Smooth muscle cell (in vitro differentiated cells): ENCODE measurements at regions not wholly inside any gene's neighbourhood (a gene's known extent, or its start where the extent isn't known, plus 50 kb on each side); places are given as distances from the start of the nearest gene placed in this dataset.
A peak's percentile ranks its signal among the peaks of the same experiment; 100 is the strongest.

Experiments
- DNase-seq: peaks from one replicate; lab custom pipeline; 2025; ENCODE audit not compliant: unreplicated experiment; lab: John Stamatoyannopoulos, UW
- H2AFZ ChIP-seq: fragments of 200-600 bp; sonication (generic); 2 replicates; pipeline ENCODE4 v1.6.0; 2016; ENCODE audit warnings: antibody characterized with exemption, low read depth, mild to moderate bottlenecking
- H3F3A ChIP-seq: fragments of 200-600 bp; sonication (generic); 2 replicates; pipeline ENCODE4 v1.6.0; 2017; ENCODE audit warnings: antibody characterized with exemption, low read depth
- H3K27ac ChIP-seq: fragments of 200-600 bp; sonication (generic); 2 replicates; pipeline ENCODE4 v1.5.1; 2016; ENCODE audit warnings: low read depth, mild to moderate bottlenecking
- H3K27me3 ChIP-seq: fragments of 200-600 bp; sonication (generic); 2 replicates; pipeline ENCODE4 v1.6.1; 2016; ENCODE audit warnings: low read depth, mild to moderate bottlenecking
- H3K36me3 ChIP-seq: fragments of 200-600 bp; sonication (generic); 2 replicates; pipeline ENCODE4 v1.5.1; 2016; ENCODE audit warnings: low read depth
- H3K4me1 ChIP-seq: fragments of 200-600 bp; sonication (generic); 2 replicates; pipeline ENCODE4 v1.5.1; 2016; ENCODE audit warnings: low read depth
- H3K4me2 ChIP-seq: fragments of 200-600 bp; sonication (generic); 2 replicates; pipeline ENCODE4 v1.6.0; 2016; ENCODE audit warnings: mild to moderate bottlenecking
- H3K4me3 ChIP-seq: fragments of 200-600 bp; sonication (generic); 2 replicates; pipeline ENCODE4 v1.5.1; 2016; ENCODE audit warnings: mild to moderate bottlenecking
- H3K79me2 ChIP-seq: fragments of 200-600 bp; sonication (generic); 2 replicates; pipeline ENCODE4 v1.6.0; 2016; ENCODE audit warnings: low read depth, mild to moderate bottlenecking
- H3K9ac ChIP-seq: fragments of 200-600 bp; sonication (generic); 2 replicates; pipeline ENCODE4 v1.6.0; 2016; ENCODE audit warnings: low read depth
- H3K9me3 ChIP-seq: fragments of 200-600 bp; sonication (generic); replicated peaks from 2 replicates; pipeline ENCODE4 v1.5.1; 2016; ENCODE audit warnings: low read depth
- H4K20me1 ChIP-seq: fragments of 200-600 bp; sonication (generic); 2 replicates; pipeline ENCODE4 v1.6.0; 2016; ENCODE audit warnings: low read depth
- CTCF ChIP-seq: fragments of 200-600 bp; sonication (generic); IDR thresholded peaks from 2 replicates; pipeline ENCODE4 v1.5.1; 2017; ENCODE audit warnings: borderline replicate concordance, mild to moderate bottlenecking, antibody characterized with exemption; ENCODE audit not compliant: insufficient read depth, poor library complexity, severe bottlenecking
- WGBS: methylation state at CpG from one replicate; pipeline ENCODE4 v1.1.7; 2016; ENCODE audit warnings: low lambda C conversion rate; 5-methylcytosine and 5-hydroxymethylcytosine counted together

DNA sequence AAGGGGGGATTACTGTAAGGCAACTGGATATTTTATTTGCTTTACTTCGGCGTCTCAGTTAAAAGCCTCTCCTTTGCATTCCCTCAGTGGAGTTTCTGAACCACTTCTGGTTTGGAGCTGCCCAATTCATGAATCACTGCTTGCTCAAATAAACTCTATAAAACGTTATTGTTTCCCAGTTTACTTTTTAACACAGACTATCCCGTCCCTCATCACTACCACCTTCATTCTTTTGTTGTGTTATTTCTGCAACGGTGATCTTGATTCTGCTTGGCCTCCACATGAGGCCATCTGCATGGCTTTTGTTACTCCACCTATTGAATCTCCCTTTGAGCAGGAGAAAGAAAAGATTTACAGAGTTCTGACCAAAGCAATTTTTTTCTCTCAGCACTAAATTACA, 104.0 kb upstream of the PLEKHA5 start:
- no peak for DNase-seq
- Histone ChIP-seq H3K9ac (no peak overlapping the region), H3K4me1 (peaks cover 7% of the 10 kb centered on the region), H3K27ac (no peak overlapping the region), H2AFZ (no peak overlapping the region), H4K20me1 (no peaks in the 10 kb centered on the region), H3F3A (no peaks in the 10 kb centered on the region), H3K79me2 (no peaks in the 10 kb centered on the region), H3K9me3 (peaks cover 4% of the 10 kb centered on the region), H3K4me2 (no peak overlapping the region), H3K36me3 (no peaks in the 10 kb centered on the region), H3K4me3 (no peak overlapping the region), H3K27me3 (no peaks in the 10 kb centered on the region)
- TF ChIP-seq CTCF: no peak
- 75% methylated on average over 5 of the region's 5 CpGs for WGBS

DNA sequence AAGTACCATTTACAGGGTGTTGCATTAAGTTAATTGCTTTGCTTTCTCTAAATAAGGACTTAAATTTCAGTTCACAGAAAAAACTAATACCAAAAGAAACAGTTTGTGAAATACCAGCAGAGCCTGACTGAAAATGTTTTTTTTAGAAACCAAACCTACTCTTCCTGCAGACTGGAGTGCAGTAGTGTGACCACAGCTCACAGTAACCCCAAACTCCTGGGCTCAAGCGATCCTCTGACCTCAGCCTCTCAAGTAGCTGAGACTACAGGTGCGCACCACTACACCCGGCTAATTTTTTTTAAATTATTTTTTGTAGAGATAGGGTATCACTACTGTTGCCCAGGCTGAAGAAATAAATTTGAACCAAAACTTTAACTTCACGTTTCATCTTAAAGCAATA, 103.5 kb upstream of the PLEKHA5 start:
- no peak overlapping the region for H3K4me2 ChIP-seq
- no peak for TF ChIP-seq CTCF
- no peaks in the 10 kb centered on the region for H3F3A ChIP-seq
- peaks cover 4% of the 10 kb centered on the region for H3K9me3 ChIP-seq
- no peak overlapping the region for H2AFZ ChIP-seq
- 95% methylated on average over 4 of the region's 4 CpGs for WGBS
- H3K9ac ChIP-seq: no peak overlapping the region
- H3K4me1 ChIP-seq: peaks cover 7% of the 10 kb centered on the region
- DNase-seq: no peak
- no peaks in the 10 kb centered on the region for H3K27me3 ChIP-seq
- no peak overlapping the region for H3K4me3 ChIP-seq
- no peak overlapping the region for H3K27ac ChIP-seq
- H3K79me2 ChIP-seq: no peaks in the 10 kb centered on the region
- no peaks in the 10 kb centered on the region for H4K20me1 ChIP-seq
- H3K36me3 ChIP-seq: no peaks in the 10 kb centered on the region

- Histone ChIP-seq H3K36me3 (no peaks in the 10 kb centered on the region), H3K27ac (no peak overlapping the region), H3K4me2 (no peak overlapping the region), H3F3A (no peaks in the 10 kb centered on the region), H3K4me3 (no peak overlapping the region), H2AFZ (peak overlapping the region; percentile 42), H4K20me1 (no peaks in the 10 kb centered on the region), H3K27me3 (no peaks in the 10 kb centered on the region), H3K9me3 (peaks cover 4% of the 10 kb centered on the region), H3K9ac (no peak overlapping the region), H3K79me2 (no peaks in the 10 kb centered on the region), H3K4me1 (peaks cover 7% of the 10 kb centered on the region)
- no peak for TF ChIP-seq CTCF
- 87% methylated on average over 7 of the region's 7 CpGs for WGBS
- DNase-seq: no peak
These were observed 102.7 kb upstream of the PLEKHA5 start for GRCh38 chr12:19026614-19027488.

DNA sequence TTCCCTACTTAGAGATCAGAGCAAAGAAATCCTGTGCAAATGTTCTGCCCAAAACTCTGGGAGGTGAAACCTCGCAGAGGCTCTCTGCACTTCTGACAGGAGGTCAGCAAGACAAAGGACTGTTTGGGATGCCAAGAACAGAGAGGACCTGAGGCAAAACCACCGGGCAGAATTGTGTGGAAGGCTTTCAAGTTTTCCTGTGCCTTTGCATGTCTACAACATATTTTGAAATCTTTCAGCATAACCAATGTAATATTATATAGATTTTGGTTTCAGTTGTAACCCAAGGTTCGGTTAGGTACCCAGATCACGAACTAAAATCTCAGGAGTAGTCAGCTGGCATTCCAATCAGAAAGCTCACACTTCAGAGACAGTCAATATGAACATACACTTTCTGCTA, 99.4 kb upstream of the PLEKHA5 start:
- Histone ChIP-seq H3K4me2 (no peak overlapping the region), H3K4me3 (no peak overlapping the region), H3F3A (no peaks in the 10 kb centered on the region), H3K4me1 (peaks cover 7% of the 10 kb centered on the region), H2AFZ (no peak overlapping the region), H3K79me2 (no peaks in the 10 kb centered on the region), H3K9ac (no peak overlapping the region), H3K9me3 (peaks cover 4% of the 10 kb centered on the region), H3K36me3 (no peaks in the 10 kb centered on the region), H4K20me1 (no peaks in the 10 kb centered on the region), H3K27ac (peak overlapping the region; percentile 65), H3K27me3 (no peaks in the 10 kb centered on the region)
- TF ChIP-seq CTCF: no peak
- DNase-seq: no peak
- 80% methylated on average over 4 of the region's 4 CpGs for WGBS
